IMR-90 (cell line): ENCODE measurements at regions not wholly inside any gene's neighbourhood (a gene's known extent, or its start where the extent isn't known, plus 50 kb on each side); places are given as distances from the start of the nearest gene placed in this dataset.

ENCODE experiments used
- CEBPB ChIP-seq: IDR thresholded peaks from 2 replicates; pipeline ENCODE4 v1.6.1; 2012; ENCODE audit warnings: low read depth, low read length, improper control_type of control experiment
- CHD1 ChIP-seq: IDR thresholded peaks from 2 replicates; pipeline ENCODE4 v1.6.1; 2012; ENCODE audit warnings: low read depth, low read length, improper control_type of control experiment
- ELK1 ChIP-seq: fragments of 150-350 bp; IDR thresholded peaks from 2 replicates; pipeline ENCODE4 v1.6.1; 2016; ENCODE audit warnings: low read depth, mild to moderate bottlenecking, low read length, moderate library complexity, borderline replicate concordance
- FOS ChIP-seq: fragments of 150-350 bp; IDR thresholded peaks from 2 replicates; pipeline ENCODE4 v1.6.1; 2016; ENCODE audit warnings: low read depth, low read length
- MAFK ChIP-seq: IDR thresholded peaks from 2 replicates; pipeline ENCODE4 v1.6.1; 2012; ENCODE audit warnings: low read depth, low read length, improper control_type of control experiment
- MXI1 ChIP-seq: IDR thresholded peaks from 2 replicates; pipeline ENCODE4 v1.6.1; 2012; ENCODE audit warnings: low read depth, mild to moderate bottlenecking, low read length, moderate library complexity, borderline replicate concordance
- POLR2A ChIP-seq: IDR thresholded peaks from 2 replicates; pipeline ENCODE4 v1.6.1; 2012; ENCODE audit warnings: mild to moderate bottlenecking, low read depth, low read length
- RAD21 ChIP-seq: IDR thresholded peaks from 2 replicates; pipeline ENCODE4 v1.6.1; 2012; ENCODE audit warnings: low read length, improper control_type of control experiment
- RCOR1 ChIP-seq: IDR thresholded peaks from 2 replicates; pipeline ENCODE4 v1.6.1; 2012; ENCODE audit warnings: mild to moderate bottlenecking, low read length, improper control_type of control experiment; ENCODE audit not compliant: insufficient replicate concordance
- RFX5 ChIP-seq: IDR thresholded peaks from 2 replicates; pipeline ENCODE4 v1.8.0; 2012; ENCODE audit warnings: low read depth, mild to moderate bottlenecking, low read length, moderate library complexity
- SMC3 ChIP-seq: fragments of 150-350 bp; IDR thresholded peaks from 2 replicates; pipeline ENCODE4 v1.6.1; 2016; ENCODE audit warnings: low read depth, mild to moderate bottlenecking, antibody characterized with exemption, low read length, moderate library complexity
- TF ChIP-seq, protein P1 (sequence below): conservative IDR thresholded peaks from 2 replicates; pipeline ENCODE4 v1.5.1; 2012; ENCODE audit warnings: mild to moderate bottlenecking, low read depth, low read length, improper control_type of control experiment
- TF ChIP-seq, protein P2 (sequence below): fragments of 150-350 bp; IDR thresholded peaks from 2 replicates; pipeline ENCODE4 v1.6.1; 2017; ENCODE audit warnings: mild to moderate bottlenecking, antibody characterized with exemption, low read length, low read depth

DNA sequence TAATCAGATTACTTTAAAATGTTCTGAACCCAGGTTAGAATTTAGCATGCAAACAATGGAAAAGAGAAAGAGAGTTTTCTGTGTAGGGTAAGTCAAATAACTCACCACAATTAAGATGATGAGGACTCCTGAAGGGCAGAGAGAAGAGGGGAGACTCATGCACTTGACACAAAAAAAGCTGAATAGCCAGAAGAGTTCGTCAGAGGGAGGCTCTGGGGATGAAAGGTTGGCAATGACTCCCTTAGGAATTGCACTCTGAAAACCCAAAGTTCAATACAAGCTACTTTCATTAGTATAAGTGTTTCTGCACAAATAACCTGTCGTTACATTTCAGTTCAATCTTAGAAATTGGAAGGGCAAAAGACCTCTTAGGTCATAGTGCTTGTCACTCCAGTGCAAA, 434.4 kb upstream of the PCDH9 start:
- TF ChIP-seq, protein P1, sequence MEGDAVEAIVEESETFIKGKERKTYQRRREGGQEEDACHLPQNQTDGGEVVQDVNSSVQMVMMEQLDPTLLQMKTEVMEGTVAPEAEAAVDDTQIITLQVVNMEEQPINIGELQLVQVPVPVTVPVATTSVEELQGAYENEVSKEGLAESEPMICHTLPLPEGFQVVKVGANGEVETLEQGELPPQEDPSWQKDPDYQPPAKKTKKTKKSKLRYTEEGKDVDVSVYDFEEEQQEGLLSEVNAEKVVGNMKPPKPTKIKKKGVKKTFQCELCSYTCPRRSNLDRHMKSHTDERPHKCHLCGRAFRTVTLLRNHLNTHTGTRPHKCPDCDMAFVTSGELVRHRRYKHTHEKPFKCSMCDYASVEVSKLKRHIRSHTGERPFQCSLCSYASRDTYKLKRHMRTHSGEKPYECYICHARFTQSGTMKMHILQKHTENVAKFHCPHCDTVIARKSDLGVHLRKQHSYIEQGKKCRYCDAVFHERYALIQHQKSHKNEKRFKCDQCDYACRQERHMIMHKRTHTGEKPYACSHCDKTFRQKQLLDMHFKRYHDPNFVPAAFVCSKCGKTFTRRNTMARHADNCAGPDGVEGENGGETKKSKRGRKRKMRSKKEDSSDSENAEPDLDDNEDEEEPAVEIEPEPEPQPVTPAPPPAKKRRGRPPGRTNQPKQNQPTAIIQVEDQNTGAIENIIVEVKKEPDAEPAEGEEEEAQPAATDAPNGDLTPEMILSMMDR: no peak
- TF ChIP-seq ELK1 (no peak), POLR2A (no peak), CEBPB (no peak), RAD21 (no peak), MAFK (no peak), FOS (no peak), RCOR1 (no peak), RFX5 (no peak), MXI1 (no peak), SMC3 (no peak), CHD1 (no peak)
- TF ChIP-seq, protein P2, sequence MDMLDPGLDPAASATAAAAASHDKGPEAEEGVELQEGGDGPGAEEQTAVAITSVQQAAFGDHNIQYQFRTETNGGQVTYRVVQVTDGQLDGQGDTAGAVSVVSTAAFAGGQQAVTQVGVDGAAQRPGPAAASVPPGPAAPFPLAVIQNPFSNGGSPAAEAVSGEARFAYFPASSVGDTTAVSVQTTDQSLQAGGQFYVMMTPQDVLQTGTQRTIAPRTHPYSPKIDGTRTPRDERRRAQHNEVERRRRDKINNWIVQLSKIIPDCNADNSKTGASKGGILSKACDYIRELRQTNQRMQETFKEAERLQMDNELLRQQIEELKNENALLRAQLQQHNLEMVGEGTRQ: no peak
